ENCODE measurements at regions not wholly inside any gene's neighbourhood (a gene's known extent, or its start where the extent isn't known, plus 50 kb on each side); places are given as distances from the start of the nearest gene placed in this dataset.

- H3K27ac ChIP-seq (ENCODE audit: low read depth, low read length), result no peak overlapping the region
- H3K36me3 ChIP-seq (ENCODE audit: insufficient read depth, low read length), result no peaks in the 10 kb centered on the region
- DNase-seq, result no peak
- H3K9me3 ChIP-seq (ENCODE audit: control insufficient read depth in 1 of 2, low read length in 2 of 2), result no peaks in the 10 kb centered on the region
- intact Hi-C loops (cut with micrococcal nuclease), result no loop called here
- Mint-ChIP-seq H3K36me3 (no peaks in the 10 kb centered on the region), H3K4me3 (no peak overlapping the region), H3K27me3 (no peaks in the 10 kb centered on the region), H3K4me1 (no peaks in the 10 kb centered on the region), H3K27ac (no peak overlapping the region), H3K9me3 (peaks cover 0 to 5% (median 3%) of the 10 kb centered on the region in 8 donors)
- ChIA-PET POLR2A (ENCODE audit: partially characterized antibody) (no interaction called here), CTCF (ENCODE audit: partially characterized antibody) (no interaction called here)
- H3K27me3 ChIP-seq (ENCODE audit: insufficient read depth, low read length), result no peaks in the 10 kb centered on the region
- H3K4me3 ChIP-seq (ENCODE audit: low read length in 2 of 2), result no peak overlapping the region
- H3K4me1 ChIP-seq (ENCODE audit: insufficient read depth, low read length), result no peaks in the 10 kb centered on the region
These were observed 482.3 kb downstream of the ANKRD50 start for GRCh38 chr4:124230268-124230667.

GRCh38 chr4:124234771-124235170 is 477.8 kb downstream of the ANKRD50 start:
- Mint-ChIP-seq H3K36me3 (no peaks in the 10 kb centered on the region), H3K27me3 (no peaks in the 10 kb centered on the region), H3K4me3 (no peak overlapping the region), H3K27ac (no peak overlapping the region), H3K4me1 (no peaks in the 10 kb centered on the region), H3K9me3 (peaks cover 0 to 4% (median 0%) of the 10 kb centered on the region in 8 donors)
- H3K27ac ChIP-seq (ENCODE audit: low read depth, low read length), result no peak overlapping the region
- H3K27me3 ChIP-seq (ENCODE audit: insufficient read depth, low read length), result no peaks in the 10 kb centered on the region
- no peaks in the 10 kb centered on the region for H3K9me3 ChIP-seq (ENCODE audit: control insufficient read depth in 1 of 2, low read length in 2 of 2)
- DNase-seq, result no peak
- intact Hi-C loops (cut with micrococcal nuclease), result no loop called here
- H3K4me3 ChIP-seq (ENCODE audit: low read length in 2 of 2), result no peak overlapping the region
- ChIA-PET POLR2A (ENCODE audit: partially characterized antibody) (no interaction called here), CTCF (ENCODE audit: partially characterized antibody) (no interaction called here)
- no peaks in the 10 kb centered on the region for H3K4me1 ChIP-seq (ENCODE audit: insufficient read depth, low read length)
- H3K36me3 ChIP-seq (ENCODE audit: insufficient read depth, low read length), result no peaks in the 10 kb centered on the region

GRCh38 chr4:124243671-124244366 is 468.7 kb downstream of the ANKRD50 start:
- intact Hi-C loops (cut with micrococcal nuclease), result no loop called here
- H3K27ac Mint-ChIP-seq, result no peak overlapping the region
- CTCF ChIA-PET (ENCODE audit: partially characterized antibody), result no interaction called here
- no peak for DNase-seq
- no peaks in the 10 kb centered on the region for H3K36me3 ChIP-seq (ENCODE audit: insufficient read depth, low read length)
- no peaks in the 10 kb centered on the region for H3K36me3 Mint-ChIP-seq
- POLR2A ChIA-PET (ENCODE audit: partially characterized antibody), result no interaction called here
- H3K9me3 ChIP-seq (ENCODE audit: control insufficient read depth in 1 of 2, low read length in 2 of 2), result no peaks in the 10 kb centered on the region
- no peaks in the 10 kb centered on the region for H3K4me1 ChIP-seq (ENCODE audit: insufficient read depth, low read length)
- no peak overlapping the region for H3K4me3 Mint-ChIP-seq
- no peaks in the 10 kb centered on the region for H3K4me1 Mint-ChIP-seq
- peaks cover 0 to 9% (median 3%) of the 10 kb centered on the region in 8 donors for H3K9me3 Mint-ChIP-seq
- H3K27me3 Mint-ChIP-seq, result peaks cover 0 to 4% of the 10 kb centered on the region in 2 donors
- no peak overlapping the region for H3K27ac ChIP-seq (ENCODE audit: low read depth, low read length)
- no peaks in the 10 kb centered on the region for H3K27me3 ChIP-seq (ENCODE audit: insufficient read depth, low read length)
- no peak overlapping the region for H3K4me3 ChIP-seq (ENCODE audit: low read length in 2 of 2)

GRCh38 chr4:124253080-124253479 is 459.5 kb downstream of the ANKRD50 start:
- no peaks in the 10 kb centered on the region for H3K4me1 Mint-ChIP-seq
- no peak overlapping the region for H3K27ac ChIP-seq (ENCODE audit: low read depth, low read length)
- no peaks in the 10 kb centered on the region for H3K9me3 Mint-ChIP-seq
- H3K27me3 ChIP-seq (ENCODE audit: insufficient read depth, low read length), result no peaks in the 10 kb centered on the region
- no peak overlapping the region for H3K4me3 Mint-ChIP-seq
- POLR2A ChIA-PET (ENCODE audit: partially characterized antibody), result no interaction called here
- no peaks in the 10 kb centered on the region for H3K9me3 ChIP-seq (ENCODE audit: control insufficient read depth in 1 of 2, low read length in 2 of 2)
- peaks cover 0 to 1% of the 10 kb centered on the region in 2 donors for H3K27me3 Mint-ChIP-seq
- DNase-seq, result no peak
- H3K4me3 ChIP-seq (ENCODE audit: low read length in 2 of 2), result no peak overlapping the region
- H3K27ac Mint-ChIP-seq, result no peak overlapping the region
- no peaks in the 10 kb centered on the region for H3K36me3 ChIP-seq (ENCODE audit: insufficient read depth, low read length)
- no peaks in the 10 kb centered on the region for H3K36me3 Mint-ChIP-seq
- no peaks in the 10 kb centered on the region for H3K4me1 ChIP-seq (ENCODE audit: insufficient read depth, low read length)
- intact Hi-C loops (cut with micrococcal nuclease), result no loop called here
- CTCF ChIA-PET (ENCODE audit: partially characterized antibody), result no interaction called here

GRCh38 chr4:124262211-124263179 is 450.0 kb downstream of the ANKRD50 start:
- H3K4me3 ChIP-seq (ENCODE audit: low read length in 2 of 2), result no peak overlapping the region
- H3K27me3 ChIP-seq (ENCODE audit: insufficient read depth, low read length), result no peaks in the 10 kb centered on the region
- ChIA-PET CTCF (ENCODE audit: partially characterized antibody) (no interaction called here), POLR2A (ENCODE audit: partially characterized antibody) (no interaction called here)
- intact Hi-C loops (cut with micrococcal nuclease), result loop anchor here (2.0 to 5.0 kb wide), 4 partner anchors 700 to 1505 kb away; no protein-coding TSS in a partner anchor
- Mint-ChIP-seq H3K4me1 (no peaks in the 10 kb centered on the region), H3K27me3 (no peaks in the 10 kb centered on the region), H3K27ac (no peak overlapping the region), H3K36me3 (no peaks in the 10 kb centered on the region), H3K4me3 (no peak overlapping the region), H3K9me3 (no peaks in the 10 kb centered on the region)
- H3K36me3 ChIP-seq (ENCODE audit: insufficient read depth, low read length), result no peaks in the 10 kb centered on the region
- no peak overlapping the region for H3K27ac ChIP-seq (ENCODE audit: low read depth, low read length)
- peak in 3 of 5 donors; percentile 15 to 20 (median 15) for DNase-seq
- H3K9me3 ChIP-seq (ENCODE audit: control insufficient read depth in 1 of 2, low read length in 2 of 2), result no peaks in the 10 kb centered on the region
- H3K4me1 ChIP-seq (ENCODE audit: insufficient read depth, low read length), result no peaks in the 10 kb centered on the region

GRCh38 chr4:124265701-124266100 is 446.8 kb downstream of the ANKRD50 start:
- Histone ChIP-seq H3K4me1 (ENCODE audit: insufficient read depth, low read length) (no peaks in the 10 kb centered on the region), H3K9me3 (ENCODE audit: control insufficient read depth in 1 of 2, low read length in 2 of 2) (no peaks in the 10 kb centered on the region), H3K27ac (ENCODE audit: low read depth, low read length) (no peak overlapping the region), H3K36me3 (ENCODE audit: insufficient read depth, low read length) (no peaks in the 10 kb centered on the region), H3K4me3 (ENCODE audit: low read length in 2 of 2) (no peak overlapping the region), H3K27me3 (ENCODE audit: insufficient read depth, low read length) (no peaks in the 10 kb centered on the region)
- intact Hi-C loops (cut with micrococcal nuclease), result no loop called here
- Mint-ChIP-seq H3K9me3 (peaks cover 0 to 7% (median 3%) of the 10 kb centered on the region in 8 donors), H3K27me3 (no peaks in the 10 kb centered on the region), H3K4me1 (no peaks in the 10 kb centered on the region), H3K27ac (no peak overlapping the region), H3K36me3 (no peaks in the 10 kb centered on the region), H3K4me3 (no peak overlapping the region)
- POLR2A ChIA-PET (ENCODE audit: partially characterized antibody), result no interaction called here
- DNase-seq, result no peak
- CTCF ChIA-PET (ENCODE audit: partially characterized antibody), result no interaction called here

- H3K27me3 ChIP-seq (ENCODE audit: insufficient read depth, low read length), result no peaks in the 10 kb centered on the region
- H3K36me3 ChIP-seq (ENCODE audit: insufficient read depth, low read length), result no peaks in the 10 kb centered on the region
- no peaks in the 10 kb centered on the region for H3K36me3 Mint-ChIP-seq
- H3K4me1 ChIP-seq (ENCODE audit: insufficient read depth, low read length), result no peaks in the 10 kb centered on the region
- POLR2A ChIA-PET (ENCODE audit: partially characterized antibody), result no interaction called here
- no peak overlapping the region for H3K27ac ChIP-seq (ENCODE audit: low read depth, low read length)
- DNase-seq, result no peak
- H3K27ac Mint-ChIP-seq, result no peak overlapping the region
- intact Hi-C loops (cut with micrococcal nuclease), result no loop called here
- no peaks in the 10 kb centered on the region for H3K9me3 ChIP-seq (ENCODE audit: control insufficient read depth in 1 of 2, low read length in 2 of 2)
- CTCF ChIA-PET (ENCODE audit: partially characterized antibody), result no interaction called here
- H3K4me3 Mint-ChIP-seq, result no peak overlapping the region
- H3K4me1 Mint-ChIP-seq, result no peaks in the 10 kb centered on the region
- peaks cover 0 to 15% (median 7%) of the 10 kb centered on the region in 8 donors for H3K9me3 Mint-ChIP-seq
- H3K4me3 ChIP-seq (ENCODE audit: low read length in 2 of 2), result no peak overlapping the region
- no peaks in the 10 kb centered on the region for H3K27me3 Mint-ChIP-seq
These were observed 445.8 kb downstream of the ANKRD50 start for GRCh38 chr4:124266721-124267120.
